H9 (cell line): ENCODE measurements at regions not wholly inside any gene's neighbourhood (a gene's known extent, or its start where the extent isn't known, plus 50 kb on each side); places are given as distances from the start of the nearest gene placed in this dataset.

Experiments used
- DNase-seq: peaks from one replicate; pipeline ENCODE4 v3.0.0-alpha.2; 2017
- H2AFZ ChIP-seq: one replicate; pipeline ENCODE4 v1.6.1; 2013; ENCODE audit warnings: mild to moderate bottlenecking, low read length, control low read depth, moderate library complexity
- H2AK5ac ChIP-seq: 2 replicates; pipeline ENCODE4 v1.6.1; 2013; ENCODE audit warnings: low read length, control low read depth, mixed read lengths; ENCODE audit not compliant: insufficient read length
- H2BK120ac ChIP-seq: one replicate; pipeline ENCODE4 v1.6.1; 2013; ENCODE audit warnings: low read depth, mild to moderate bottlenecking, low read length, control low read depth, inconsistent platforms; ENCODE audit not compliant: poor library complexity, severe bottlenecking
- H2BK12ac ChIP-seq: 2 replicates; pipeline ENCODE4 v1.6.1; 2013; ENCODE audit warnings: low read length, control low read depth, mixed read lengths, low read depth; ENCODE audit not compliant: insufficient read length
- H2BK15ac ChIP-seq: 2 replicates; pipeline ENCODE4 v1.6.1; 2013; ENCODE audit warnings: low read depth, low read length, control low read depth
- H2BK20ac ChIP-seq: one replicate; pipeline ENCODE4 v1.6.1; 2013; ENCODE audit warnings: low read depth, mild to moderate bottlenecking, low read length, control low read depth, inconsistent platforms; ENCODE audit not compliant: poor library complexity, severe bottlenecking
- H2BK5ac ChIP-seq: 2 replicates; pipeline ENCODE4 v1.6.1; 2013; ENCODE audit warnings: low read length, control low read depth, mixed read lengths; ENCODE audit not compliant: insufficient read length
- H3K14ac ChIP-seq: 2 replicates; pipeline ENCODE4 v1.6.1; 2013; ENCODE audit warnings: low read length, control low read depth; ENCODE audit not compliant: insufficient read depth
- H3K18ac ChIP-seq: 2 replicates; pipeline ENCODE4 v1.6.1; 2013; ENCODE audit warnings: low read depth, mild to moderate bottlenecking, mixed read lengths, low read length, control low read depth; ENCODE audit not compliant: insufficient read length
- H3K23ac ChIP-seq: 2 replicates; pipeline ENCODE4 v1.6.1; 2013; ENCODE audit warnings: low read length, control low read depth, mixed read lengths, low read depth; ENCODE audit not compliant: insufficient read length
- H3K23me2 ChIP-seq: 2 replicates; pipeline ENCODE4 v1.6.1; 2013; ENCODE audit warnings: low read depth, mild to moderate bottlenecking, mixed read lengths, low read length, control low read depth; ENCODE audit not compliant: insufficient read length, poor library complexity, severe bottlenecking
- H3K27ac ChIP-seq: 2 replicates; pipeline ENCODE4 v1.5.1; 2013; ENCODE audit warnings: low read length, control low read depth, mixed read lengths, low read depth; ENCODE audit not compliant: insufficient read length
- H3K27me3 ChIP-seq: 2 replicates; pipeline ENCODE4 v1.6.1; 2013; ENCODE audit warnings: low read length, control low read depth, inconsistent platforms; ENCODE audit not compliant: insufficient read depth
- H3K4ac ChIP-seq: 2 replicates; pipeline ENCODE4 v1.6.1; 2013; ENCODE audit warnings: low read depth, mild to moderate bottlenecking, control low read depth, inconsistent platforms, low read length, moderate library complexity
- H3K4me1 ChIP-seq: 2 replicates; pipeline ENCODE4 v1.6.1; 2013; ENCODE audit warnings: low read length, control low read depth, inconsistent platforms; ENCODE audit not compliant: insufficient read depth
- H3K4me2 ChIP-seq: 2 replicates; pipeline ENCODE4 v1.6.1; 2013; ENCODE audit warnings: low read length, control low read depth, mixed read lengths; ENCODE audit not compliant: insufficient read length, insufficient read depth
- H3K56ac ChIP-seq: 2 replicates; pipeline ENCODE4 v1.6.1; 2013; ENCODE audit warnings: low read depth, mild to moderate bottlenecking, mixed read lengths, low read length, control low read depth; ENCODE audit not compliant: insufficient read length
- H3K79me1 ChIP-seq: 2 replicates; pipeline ENCODE4 v1.6.1; 2013; ENCODE audit warnings: low read depth, mild to moderate bottlenecking, moderate library complexity, low read length, control low read depth, inconsistent platforms; ENCODE audit not compliant: insufficient read depth, poor library complexity, severe bottlenecking
- H3K79me2 ChIP-seq: 2 replicates; pipeline ENCODE4 v1.6.1; 2013; ENCODE audit warnings: low read length, control low read depth, inconsistent platforms; ENCODE audit not compliant: insufficient read depth
- H3K9ac ChIP-seq: 2 replicates; pipeline ENCODE4 v1.6.1; 2013; ENCODE audit warnings: low read length, control low read depth, mixed read lengths; ENCODE audit not compliant: insufficient read length; ENCODE audit errors: extremely low read depth
- H3K9me3 ChIP-seq: one replicate; pipeline ENCODE4 v1.6.1; 2013; ENCODE audit warnings: low read depth, low read length, inconsistent platforms; ENCODE audit not compliant: control insufficient read depth
- H3T11ph ChIP-seq: one replicate; pipeline ENCODE4 v1.6.1; 2013; ENCODE audit warnings: mild to moderate bottlenecking, low read length, control low read depth, inconsistent platforms
- H4K20me1 ChIP-seq: one replicate; pipeline ENCODE4 v1.6.1; 2013; ENCODE audit not compliant: control insufficient read depth, insufficient read length, insufficient read depth
- H4K5ac ChIP-seq: 2 replicates; pipeline ENCODE4 v1.6.1; 2013; ENCODE audit warnings: low read depth, mild to moderate bottlenecking, mixed read lengths, low read length, control low read depth; ENCODE audit not compliant: insufficient read length
- H4K8ac ChIP-seq: replicated peaks from 2 replicates; pipeline ENCODE4 v1.6.1; 2013; ENCODE audit warnings: low read length, control low read depth, mixed read lengths, low read depth; ENCODE audit not compliant: insufficient read length
- H4K91ac ChIP-seq: 2 replicates; pipeline ENCODE4 v1.6.1; 2013; ENCODE audit warnings: low read depth, mild to moderate bottlenecking, moderate library complexity, mixed read lengths, low read length, control low read depth; ENCODE audit not compliant: insufficient read length
- H3K27ac Mint-ChIP-seq, 3 experiments: 2 replicates in 2 of 3; 3 replicates in 1 of 3; pipeline ENCODE4 v1.8.0; 2020 to 2021; ENCODE audit warnings: mixed read lengths in 3 of 3, mild to moderate bottlenecking in 1 of 3, moderate library complexity in 1 of 3
- H3K27me3 Mint-ChIP-seq: 2 replicates; pipeline ENCODE4 v1.8.0; 2021; ENCODE audit warnings: low read depth, mild to moderate bottlenecking, moderate library complexity, mixed read lengths
- H3K36me3 Mint-ChIP-seq, 3 experiments: 2 replicates in 2 of 3; 3 replicates in 1 of 3; pipeline ENCODE4 v1.8.0; 2020 to 2021; ENCODE audit warnings: low read depth in 3 of 3, mixed read lengths in 3 of 3; ENCODE audit not compliant: insufficient read depth in 1 of 3
- H3K4me1 Mint-ChIP-seq, 2 experiments: 2 replicates each; pipeline ENCODE4 v1.8.0; 2020; ENCODE audit warnings: mixed read lengths in 2 of 2
- H3K4me3 Mint-ChIP-seq, 2 experiments: 2 replicates in 1 of 2; 3 replicates in 1 of 2; pipeline ENCODE4 v1.8.0; 2020 to 2021; ENCODE audit warnings: mild to moderate bottlenecking in 2 of 2, mixed read lengths in 2 of 2, moderate library complexity in 1 of 2
- H3K9me3 Mint-ChIP-seq, 2 experiments: 2 replicates in 1 of 2; 3 replicates in 1 of 2; pipeline ENCODE4 v1.8.0; 2020; ENCODE audit warnings: mild to moderate bottlenecking in 2 of 2, mixed read lengths in 2 of 2, moderate library complexity in 1 of 2
- TF ChIP-seq, protein P1 (sequence below): fragments of 200-600 bp; sonication (generic); conservative IDR thresholded peaks from 3 replicates; pipeline ENCODE4 v1.8.0; 2021; ENCODE audit warnings: antibody characterized with exemption, mild to moderate bottlenecking

DNA sequence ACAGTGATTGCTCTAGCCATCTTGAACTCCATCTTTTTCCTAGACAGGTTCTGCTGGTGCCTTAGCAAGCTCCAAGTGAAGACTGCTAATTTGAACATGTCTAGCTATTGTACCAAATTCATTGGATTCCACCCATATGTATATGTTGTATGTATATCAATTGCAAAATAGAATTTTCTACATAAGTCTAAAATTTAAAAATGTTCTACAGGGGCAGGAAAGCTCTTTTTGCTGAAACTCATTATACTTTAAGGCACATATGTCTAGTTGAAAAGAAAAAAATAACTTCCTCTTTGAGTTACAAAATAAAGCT lies 845.3 kb downstream of the MCTP2 start:
- Mint-ChIP-seq H3K27ac (no peak overlapping the region), H3K27me3 (no peaks in the 10 kb centered on the region), H3K4me3 (no peak overlapping the region), H3K9me3 (no peaks in the 10 kb centered on the region), H3K4me1 (no peaks in the 10 kb centered on the region), H3K36me3 (no peaks in the 10 kb centered on the region)
- Histone ChIP-seq H4K91ac (no peak overlapping the region), H2BK120ac (no peak overlapping the region), H3K18ac (no peak overlapping the region), H3K9ac (no peak overlapping the region), H3K27me3 (no peaks in the 10 kb centered on the region), H3K9me3 (no peaks in the 10 kb centered on the region), H3K23ac (no peak overlapping the region), H4K8ac (no peak overlapping the region), H2AFZ (no peak overlapping the region), H3K79me2 (no peaks in the 10 kb centered on the region), H2BK5ac (no peak overlapping the region), H2BK12ac (no peak overlapping the region), H2AK5ac (no peak overlapping the region), H2BK20ac (no peak overlapping the region), H4K20me1 (no peaks in the 10 kb centered on the region), H3K4me1 (no peaks in the 10 kb centered on the region), H3K14ac (no peak overlapping the region), H3K27ac (no peak overlapping the region), H3K23me2 (no peaks in the 10 kb centered on the region), H3K4me2 (no peak overlapping the region), H3K4ac (no peak overlapping the region), H2BK15ac (no peak overlapping the region), H3K79me1 (no peaks in the 10 kb centered on the region), H3K56ac (no peak overlapping the region), H4K5ac (no peak overlapping the region), H3T11ph (no peak overlapping the region)
- no peak for DNase-seq
- TF ChIP-seq, protein P1, sequence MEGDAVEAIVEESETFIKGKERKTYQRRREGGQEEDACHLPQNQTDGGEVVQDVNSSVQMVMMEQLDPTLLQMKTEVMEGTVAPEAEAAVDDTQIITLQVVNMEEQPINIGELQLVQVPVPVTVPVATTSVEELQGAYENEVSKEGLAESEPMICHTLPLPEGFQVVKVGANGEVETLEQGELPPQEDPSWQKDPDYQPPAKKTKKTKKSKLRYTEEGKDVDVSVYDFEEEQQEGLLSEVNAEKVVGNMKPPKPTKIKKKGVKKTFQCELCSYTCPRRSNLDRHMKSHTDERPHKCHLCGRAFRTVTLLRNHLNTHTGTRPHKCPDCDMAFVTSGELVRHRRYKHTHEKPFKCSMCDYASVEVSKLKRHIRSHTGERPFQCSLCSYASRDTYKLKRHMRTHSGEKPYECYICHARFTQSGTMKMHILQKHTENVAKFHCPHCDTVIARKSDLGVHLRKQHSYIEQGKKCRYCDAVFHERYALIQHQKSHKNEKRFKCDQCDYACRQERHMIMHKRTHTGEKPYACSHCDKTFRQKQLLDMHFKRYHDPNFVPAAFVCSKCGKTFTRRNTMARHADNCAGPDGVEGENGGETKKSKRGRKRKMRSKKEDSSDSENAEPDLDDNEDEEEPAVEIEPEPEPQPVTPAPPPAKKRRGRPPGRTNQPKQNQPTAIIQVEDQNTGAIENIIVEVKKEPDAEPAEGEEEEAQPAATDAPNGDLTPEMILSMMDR: no peak
